Left lung (tissue), 4 donors: ENCODE measurements at regions not wholly inside any gene's neighbourhood (a gene's known extent, or its start where the extent isn't known, plus 50 kb on each side); places are given as distances from the start of the nearest gene placed in this dataset.

Experiments
- ATAC-seq: fragments of 200-7000 bp; cut with Tn5 transposase; one replicate; pipeline ENCODE4 v1.9.1; 2020; ENCODE audit warnings: moderate library complexity
- DNase-seq, 4 donors: peaks; one replicate each; pipeline ENCODE4 v3.0.0-alpha.2; 2013 to 2020
- H3K27ac ChIP-seq, 2 donors: fragments of 200-600 bp; sonication (generic) in 1 of 2; one replicate each; pipeline versions ENCODE4 v1.5.0 to v1.8.0; 2020 to 2021
- H3K27me3 ChIP-seq, 2 donors: fragments of 200-600 bp; sonication (generic) in 1 of 2; one replicate each; pipeline versions ENCODE4 v1.5.0 to v1.8.0; 2020 to 2021
- H3K36me3 ChIP-seq, 2 donors: fragments of 200-600 bp; sonication (generic) in 1 of 2; one replicate each; pipeline versions ENCODE4 v1.5.0 to v1.8.0; 2020 to 2021
- H3K4me1 ChIP-seq, 2 donors: fragments of 200-600 bp; one replicate each; pipeline ENCODE4 v1.8.0; 2021
- H3K4me3 ChIP-seq, 2 donors: fragments of 200-600 bp; sonication (generic) in 1 of 2; one replicate each; pipeline versions ENCODE4 v1.5.0 to v1.8.0; 2020 to 2021; ENCODE audit warnings: mild to moderate bottlenecking in 1 of 2
- H3K9me3 ChIP-seq, 2 donors: fragments of 200-600 bp; sonication (generic) in 1 of 2; one replicate each; pipeline versions ENCODE4 v1.5.0 to v1.8.0; 2020 to 2021
- intact Hi-C, 2 donors: fragments of 100-400 bp; cut with DNase I; formaldehyde crosslinking; loops; one replicate each; pipeline versions ENCODE4 v1.11.2 to v1.14.2; 2022
- TF ChIP-seq, protein P1 (sequence below), 2 donors: fragments of 200-600 bp; sonication (generic) in 1 of 2; IDR thresholded peaks; one replicate each; pipeline versions ENCODE4 v1.5.0 to v1.8.0; 2021; ENCODE audit warnings: antibody characterized with exemption in 2 of 2
- donor health status: DM: no; HTN: yes; CAD: no.
- donor health status: DM: no; HTN: no; CAD: no.

DNA sequence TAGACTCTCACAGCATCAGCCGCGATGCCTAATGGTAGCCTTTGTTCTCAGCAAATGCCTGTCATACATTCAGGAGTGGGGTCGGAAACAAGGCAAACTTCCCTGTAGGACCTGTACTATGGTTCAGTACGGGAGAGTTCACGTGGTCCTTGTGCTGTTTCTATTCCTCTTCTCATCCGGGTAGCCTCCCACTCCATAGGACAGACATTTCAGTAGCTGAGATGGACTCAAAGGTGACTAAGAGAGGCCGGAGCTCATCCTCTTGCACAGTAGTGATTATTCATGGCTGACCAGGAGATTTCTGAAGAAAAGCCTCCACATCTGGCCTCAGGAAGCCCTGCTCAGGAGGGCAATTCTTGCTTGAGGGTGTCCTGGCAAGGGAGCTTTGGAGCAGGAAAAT lies 117.8 kb upstream of the SPRED2 start:
- no peaks in the 10 kb centered on the region for H3K36me3 ChIP-seq
- no peak for DNase-seq
- H3K27ac ChIP-seq = no peak overlapping the region
- peaks cover 0 to 18% of the 10 kb centered on the region in 2 donors for H3K4me1 ChIP-seq
- ATAC-seq = no peak
- no peaks in the 10 kb centered on the region for H3K9me3 ChIP-seq
- intact Hi-C loops = loop anchor here in 1 of 2 donors (5.0 kb wide), 1 partner anchor 283 kb away; no protein-coding TSS in a partner anchor
- no peak overlapping the region for H3K4me3 ChIP-seq
- no peaks in the 10 kb centered on the region for H3K27me3 ChIP-seq
- TF ChIP-seq, protein P1, sequence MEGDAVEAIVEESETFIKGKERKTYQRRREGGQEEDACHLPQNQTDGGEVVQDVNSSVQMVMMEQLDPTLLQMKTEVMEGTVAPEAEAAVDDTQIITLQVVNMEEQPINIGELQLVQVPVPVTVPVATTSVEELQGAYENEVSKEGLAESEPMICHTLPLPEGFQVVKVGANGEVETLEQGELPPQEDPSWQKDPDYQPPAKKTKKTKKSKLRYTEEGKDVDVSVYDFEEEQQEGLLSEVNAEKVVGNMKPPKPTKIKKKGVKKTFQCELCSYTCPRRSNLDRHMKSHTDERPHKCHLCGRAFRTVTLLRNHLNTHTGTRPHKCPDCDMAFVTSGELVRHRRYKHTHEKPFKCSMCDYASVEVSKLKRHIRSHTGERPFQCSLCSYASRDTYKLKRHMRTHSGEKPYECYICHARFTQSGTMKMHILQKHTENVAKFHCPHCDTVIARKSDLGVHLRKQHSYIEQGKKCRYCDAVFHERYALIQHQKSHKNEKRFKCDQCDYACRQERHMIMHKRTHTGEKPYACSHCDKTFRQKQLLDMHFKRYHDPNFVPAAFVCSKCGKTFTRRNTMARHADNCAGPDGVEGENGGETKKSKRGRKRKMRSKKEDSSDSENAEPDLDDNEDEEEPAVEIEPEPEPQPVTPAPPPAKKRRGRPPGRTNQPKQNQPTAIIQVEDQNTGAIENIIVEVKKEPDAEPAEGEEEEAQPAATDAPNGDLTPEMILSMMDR (IDR thresholded peaks at IDR 0.05) = no peak

DNA sequence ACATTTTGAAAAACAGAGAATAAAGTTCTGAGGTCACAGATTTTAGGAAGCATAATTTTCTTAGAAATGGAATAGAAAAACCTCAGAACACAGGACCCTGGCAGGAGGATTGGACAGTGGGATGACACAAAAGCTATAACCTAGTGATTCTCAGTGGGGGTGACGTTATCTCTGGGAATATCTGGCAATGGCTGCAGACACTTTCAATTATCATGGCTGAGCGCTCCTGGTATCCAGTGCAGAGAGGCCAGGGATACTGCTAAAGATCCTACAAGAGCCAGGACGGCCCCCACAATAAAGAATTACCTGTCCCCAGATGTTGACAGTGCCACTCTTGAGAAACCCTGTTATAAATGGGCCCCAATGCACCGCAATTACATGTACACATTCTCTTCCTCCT lies 117.2 kb upstream of the SPRED2 start:
- no peaks in the 10 kb centered on the region for H3K36me3 ChIP-seq
- TF ChIP-seq, protein P1 (IDR thresholded peaks at IDR 0.05) = no peak
- H3K9me3 ChIP-seq = no peaks in the 10 kb centered on the region
- DNase-seq = no peak
- H3K27ac ChIP-seq = no peak overlapping the region
- no peak overlapping the region for H3K4me3 ChIP-seq
- intact Hi-C loops = loop anchor here in 1 of 2 donors (5.0 kb wide), 1 partner anchor 282 kb away; no protein-coding TSS in a partner anchor
- H3K4me1 ChIP-seq = peaks cover 0 to 18% of the 10 kb centered on the region in 2 donors
- H3K27me3 ChIP-seq = no peaks in the 10 kb centered on the region
- ATAC-seq = no peak

DNA sequence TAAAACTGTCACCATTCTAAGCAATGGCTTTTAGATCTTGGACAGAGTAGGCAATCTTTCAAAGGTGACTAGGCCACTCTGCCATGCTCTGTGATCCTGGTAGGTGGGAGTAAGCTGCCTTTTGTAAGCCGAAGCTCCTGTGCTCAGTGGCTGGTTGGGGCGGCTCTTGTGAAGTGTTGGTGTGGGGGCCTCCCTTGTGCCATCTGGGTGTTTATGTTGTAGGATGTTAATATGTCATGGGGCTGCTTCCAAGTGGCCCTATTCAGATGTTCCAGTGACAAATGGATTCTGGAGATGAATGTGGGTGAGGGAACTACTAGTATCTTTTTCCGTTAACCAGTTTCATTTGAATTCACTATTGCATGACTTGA lies 116.8 kb upstream of the SPRED2 start:
- peaks cover 0 to 18% of the 10 kb centered on the region in 2 donors for H3K4me1 ChIP-seq
- no peaks in the 10 kb centered on the region for H3K36me3 ChIP-seq
- no peaks in the 10 kb centered on the region for H3K27me3 ChIP-seq
- no peaks in the 10 kb centered on the region for H3K9me3 ChIP-seq
- ATAC-seq = no peak
- H3K27ac ChIP-seq = no peak overlapping the region
- H3K4me3 ChIP-seq = no peak overlapping the region
- TF ChIP-seq, protein P1 (IDR thresholded peaks at IDR 0.05) = no peak
- intact Hi-C loops = no loop called here
- DNase-seq = no peak

DNA sequence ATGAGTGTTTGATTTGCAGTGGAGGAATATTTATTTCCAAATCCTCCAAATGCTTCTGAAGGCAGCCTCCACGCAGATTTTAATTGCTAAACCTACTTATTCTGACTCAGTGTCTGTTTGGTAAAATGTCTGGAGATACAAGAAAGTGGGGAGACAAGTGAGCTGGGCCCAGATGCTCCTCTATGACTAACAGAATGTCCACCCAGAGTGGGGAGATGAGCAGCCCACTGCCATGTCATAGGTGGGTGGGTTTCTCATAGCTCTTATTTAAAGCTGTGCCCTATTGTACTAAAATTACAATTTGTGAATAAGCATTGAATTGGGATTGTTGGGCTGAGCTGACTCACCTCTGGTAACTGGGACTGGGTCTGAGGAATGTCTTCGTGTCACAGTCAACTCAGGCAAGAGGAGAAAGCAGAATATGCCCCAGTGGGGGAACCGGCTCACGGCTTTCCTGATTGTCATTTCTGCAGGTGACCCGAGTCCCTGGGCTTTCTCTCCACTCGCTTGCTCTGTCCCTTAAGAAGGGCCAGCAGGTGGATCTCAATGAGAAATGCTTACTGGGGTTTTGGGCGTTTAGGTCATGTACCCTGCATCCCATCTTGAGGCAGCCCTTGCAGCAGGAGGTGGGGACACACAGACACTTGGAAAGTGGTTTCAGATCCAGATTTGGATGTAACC lies 116.3 kb upstream of the SPRED2 start:
- no peak for DNase-seq
- no peak overlapping the region for H3K4me3 ChIP-seq
- no peak for ATAC-seq
- H3K36me3 ChIP-seq = no peaks in the 10 kb centered on the region
- H3K4me1 ChIP-seq = peaks cover 0 to 18% of the 10 kb centered on the region in 2 donors
- intact Hi-C loops = no loop called here
- no peaks in the 10 kb centered on the region for H3K9me3 ChIP-seq
- no peak overlapping the region for H3K27ac ChIP-seq
- TF ChIP-seq, protein P1 (IDR thresholded peaks at IDR 0.05) = no peak
- H3K27me3 ChIP-seq = no peaks in the 10 kb centered on the region

DNA sequence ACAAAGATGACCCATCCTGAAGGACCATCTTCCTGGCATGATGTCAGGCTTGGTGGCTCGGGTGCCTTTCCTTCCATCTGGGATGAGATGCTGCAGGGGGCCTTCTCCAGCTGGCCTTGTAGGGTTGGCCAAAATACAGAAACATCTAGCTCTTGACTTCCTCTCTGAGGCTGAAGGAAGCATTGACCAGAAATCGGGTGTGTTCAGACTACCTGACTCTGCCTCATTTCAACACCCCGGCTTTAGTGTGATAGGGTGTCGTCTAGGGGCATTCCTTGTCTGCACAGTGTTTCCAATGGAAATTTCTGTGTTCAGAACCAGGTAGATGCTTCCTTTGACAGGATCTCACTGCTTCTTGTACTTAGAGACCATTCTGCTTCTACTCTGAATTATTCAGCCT lies 115.7 kb upstream of the SPRED2 start:
- ATAC-seq = no peak
- H3K4me3 ChIP-seq = no peak overlapping the region
- H3K27me3 ChIP-seq = no peaks in the 10 kb centered on the region
- no peaks in the 10 kb centered on the region for H3K36me3 ChIP-seq
- intact Hi-C loops = no loop called here
- H3K9me3 ChIP-seq = no peaks in the 10 kb centered on the region
- H3K27ac ChIP-seq = no peak overlapping the region
- peaks cover 0 to 12% of the 10 kb centered on the region in 2 donors for H3K4me1 ChIP-seq
- TF ChIP-seq, protein P1 (IDR thresholded peaks at IDR 0.05) = no peak
- DNase-seq = no peak
